K562 (cell line): ENCODE measurements at regions not wholly inside any gene's neighbourhood (a gene's known extent, or its start where the extent isn't known, plus 50 kb on each side); places are given as distances from the start of the nearest gene placed in this dataset.

Experiments
- ATAC-seq: fragments of 200-7000 bp; cut with Tn5 transposase; 3 replicates; pipeline ENCODE4 v1.9.1; 2020; ENCODE audit warnings: moderate library complexity
- BruUV-seq: library from RNA; stranded (reverse); fragments of 400-500 nt; replicated peaks from 2 replicates; lab custom pipeline; 2021; lab: Mats Ljungman, UMichigan
- CTCF ChIA-PET: fragments of 300-600 bp; formaldehyde crosslinking; extraction: SDS; loops from one replicate; lab custom pipeline; 2021; ENCODE audit warnings: low intra/inter-chr PET ratio; lab: Yijun Ruan, JAX
- POLR2A ChIA-PET: fragments of 300-600, 350-650 bp; sonication (Branson Sonifier 250); formaldehyde crosslinking; extraction: SDS; loops from one replicate; lab custom pipeline; 2021; ENCODE audit warnings: antibody characterized with exemption, inconsistent platforms; lab: Yijun Ruan, JAX
- DNase-seq, 4 experiments: peaks; one replicate each; pipeline versions ENCODE4 v3.0.0 to v3.0.0-alpha.2; 2011 to 2018; ENCODE audit warnings: low spot score in 3 of 4, mixed read lengths in 3 of 4; ENCODE audit errors: extremely low read depth in 1 of 4
- FAIRE-seq: peaks from 2 replicates; lab custom pipeline; 2011; peaks lifted over from hg19 to GRCh38; lab: Jason Lieb, UNC
- H2AFZ ChIP-seq: 2 replicates; pipeline ENCODE4 v1.6.0; 2011; ENCODE audit warnings: low read depth, low read length, control low read depth, inconsistent platforms
- H3K27ac ChIP-seq: fragments of 200-600 bp; 3 replicates; pipeline ENCODE4 v1.8.0; 2011; ENCODE audit warnings: low read depth, mild to moderate bottlenecking, control low read depth, inconsistent platforms, low read length, moderate library complexity, mixed read lengths; ENCODE audit errors: extremely low read depth
- H3K27me3 ChIP-seq, 2 experiments: fragments of 300-600 bp in 1 of 2; 2 replicates in 1 of 2; 3 replicates in 1 of 2; pipeline versions ENCODE4 v1.6.0 to v1.8.0; 2011; ENCODE audit warnings: inconsistent platforms in 2 of 2, low read length in 2 of 2, mild to moderate bottlenecking in 1 of 2, mixed read lengths in 1 of 2, moderate library complexity in 1 of 2; ENCODE audit not compliant: control insufficient read depth in 2 of 2, insufficient read depth in 2 of 2
- H3K36me3 ChIP-seq: fragments of 300-600 bp; 3 replicates; pipeline ENCODE4 v1.8.0; 2011; ENCODE audit warnings: mild to moderate bottlenecking, low read length, inconsistent platforms; ENCODE audit not compliant: control insufficient read depth, insufficient read depth
- H3K4me1 ChIP-seq, 2 experiments: fragments of 200-600 bp in 1 of 2; replicated peaks in 1 of 2; 2 replicates in 1 of 2; 3 replicates in 1 of 2; pipeline versions ENCODE4 v1.5.1 to v1.8.0; 2011; ENCODE audit warnings: inconsistent platforms in 2 of 2, low read length in 2 of 2, mild to moderate bottlenecking in 1 of 2, mixed read lengths in 1 of 2, moderate library complexity in 1 of 2; ENCODE audit not compliant: control insufficient read depth in 2 of 2, insufficient read depth in 2 of 2
- H3K4me2 ChIP-seq: 2 replicates; pipeline ENCODE4 v1.6.1; 2011; ENCODE audit warnings: low read length, control low read depth, inconsistent platforms, mixed read lengths; ENCODE audit not compliant: insufficient read depth
- H3K4me3 ChIP-seq: fragments of 200-600 bp; sonication (generic), shearing (Covaris generic); 2 replicates; pipeline ENCODE4 v1.5.1; 2016; ENCODE audit warnings: control low read depth, inconsistent platforms
- H3K79me2 ChIP-seq: fragments of 200-600 bp; 3 replicates; pipeline ENCODE4 v1.8.0; 2011; ENCODE audit warnings: low read length, inconsistent platforms; ENCODE audit not compliant: control insufficient read depth, insufficient read depth
- H3K9ac ChIP-seq, 2 experiments: 2 replicates each; pipeline versions ENCODE4 v1.6.0 to v1.6.1; 2011; ENCODE audit warnings: low read depth in 2 of 2, low read length in 2 of 2, control low read depth in 1 of 2, inconsistent platforms in 1 of 2, mild to moderate bottlenecking in 1 of 2, mixed read lengths in 1 of 2; ENCODE audit not compliant: insufficient read depth in 1 of 2
- H3K9me1 ChIP-seq: one replicate; pipeline ENCODE4 v1.6.0; 2011; ENCODE audit warnings: inconsistent platforms, mild to moderate bottlenecking, low read length, moderate library complexity; ENCODE audit not compliant: control insufficient read depth, insufficient read depth
- H3K9me3 ChIP-seq: replicated peaks from 2 replicates; pipeline ENCODE4 v1.5.1; 2011; ENCODE audit warnings: low read depth, low read length, inconsistent platforms; ENCODE audit not compliant: control insufficient read depth, insufficient read depth
- H4K20me1 ChIP-seq: replicated peaks from 2 replicates; pipeline ENCODE4 v1.6.1; 2011; ENCODE audit warnings: low read length, inconsistent platforms, mixed read lengths; ENCODE audit not compliant: control insufficient read depth, insufficient read depth
- ARID1B ChIP-seq: fragments of 450-650 bp; IDR thresholded peaks from 2 replicates; pipeline ENCODE4 v1.6.1; 2016; ENCODE audit warnings: antibody characterized with exemption, mild to moderate bottlenecking, inconsistent platforms
- CBFA2T3 ChIP-seq: fragments of 450-650 bp; IDR thresholded peaks from 2 replicates; pipeline ENCODE4 v1.6.1; 2017
- CXXC5 ChIP-seq: fragments of 250-450 bp; sonication (Bioruptor Pico); IDR thresholded peaks from 2 replicates; pipeline ENCODE4 v1.8.0; 2022; ENCODE audit warnings: inconsistent platforms, mild to moderate bottlenecking, moderate library complexity
- FOS ChIP-seq: IDR thresholded peaks from 3 replicates; pipeline ENCODE4 v1.6.1; 2011; ENCODE audit not compliant: insufficient read length; ENCODE audit errors: extremely low read depth
- MAX ChIP-seq: sonication (generic); formaldehyde crosslinking; IDR thresholded peaks from 2 replicates; pipeline ENCODE4 v1.9.0; 2022; ENCODE audit warnings: mild to moderate bottlenecking, missing genetic modification reagents
- NCOR1 ChIP-seq: fragments of 450-650 bp; IDR thresholded peaks from 2 replicates; pipeline ENCODE4 v1.6.1; 2016; ENCODE audit warnings: mild to moderate bottlenecking, moderate library complexity
- NRF1 ChIP-seq, 2 experiments: fragments of 450-650 bp; IDR thresholded peaks in 1 of 2; conservative IDR thresholded peaks in 1 of 2; 2 replicates each; pipeline ENCODE4 v1.6.1; 2014; ENCODE audit warnings: mild to moderate bottlenecking in 2 of 2
- SMARCA4 ChIP-seq: fragments of 450-650 bp; IDR thresholded peaks from 2 replicates; pipeline ENCODE4 v1.6.1; 2016
- SOX6 ChIP-seq: fragments of 450-650 bp; IDR thresholded peaks from 2 replicates; pipeline ENCODE4 v1.6.1; 2014; ENCODE audit warnings: mild to moderate bottlenecking
- TCF3 ChIP-seq: sonication (generic); formaldehyde crosslinking; IDR thresholded peaks from 2 replicates; pipeline ENCODE4 v1.4.0; 2020; ENCODE audit warnings: mild to moderate bottlenecking, missing genetic modification reagents
- TEAD4 ChIP-seq, 2 experiments: sonication (generic) in 1 of 2; formaldehyde crosslinking in 1 of 2; IDR thresholded peaks; 2 replicates each; pipeline versions ENCODE4 v1.6.1 to v1.8.0; 2012 to 2022; ENCODE audit warnings: borderline replicate concordance in 1 of 2, inconsistent platforms in 1 of 2, low read length in 1 of 2, mild to moderate bottlenecking in 1 of 2, missing genetic modification reagents in 1 of 2
- TFAM ChIP-seq: fragments of 250-450 bp; sonication (Bioruptor Pico); conservative IDR thresholded peaks from 2 replicates; pipeline ENCODE4 v1.5.0; 2021; ENCODE audit warnings: mild to moderate bottlenecking, moderate library complexity
- VEZF1 ChIP-seq: fragments of 200-800 bp; sonication (Bioruptor generic); IDR thresholded peaks from 2 replicates; pipeline ENCODE4 v1.6.1; 2017; ENCODE audit warnings: missing genetic modification characterization, missing compliant biosample characterization
- ZKSCAN3 ChIP-seq: fragments of 250-450 bp; sonication (Bioruptor Pico); IDR thresholded peaks from 2 replicates; pipeline ENCODE4 v1.4.0; 2020
- ZNF197 ChIP-seq: fragments of 200-800 bp; sonication (Bioruptor generic); IDR thresholded peaks from 2 replicates; pipeline ENCODE4 v1.6.1; 2016; ENCODE audit warnings: low read depth, missing genetic modification characterization, missing compliant biosample characterization
- ZNF408 ChIP-seq: fragments of 250-450 bp; sonication (Bioruptor Pico); IDR thresholded peaks from 2 replicates; pipeline ENCODE4 v1.4.0; 2020; ENCODE audit warnings: low read depth, mild to moderate bottlenecking, moderate library complexity
- ZNF766 ChIP-seq: fragments of 200-800 bp; sonication (Bioruptor generic); conservative IDR thresholded peaks from 2 replicates; pipeline ENCODE4 v1.6.1; 2016; ENCODE audit warnings: missing genetic modification characterization, missing compliant biosample characterization
- WGBS: fragments of 100-300 bp; shearing (Covaris generic); methylation state at CpG from one replicate; pipeline ENCODE4 v1.1.6; 2016; ENCODE audit warnings: low coverage, mixed read lengths; ENCODE audit not compliant: insufficient coverage; ENCODE audit errors: missing lambda C conversion rate; 5-methylcytosine and 5-hydroxymethylcytosine counted together
- in situ Hi-C: fragments of 300-500 bp; cut with MboI; formaldehyde crosslinking; loops from 4 replicates; pipeline ENCODE4 v1.15.0; 2018; ENCODE audit warnings: inconsistent platforms, mixed read lengths
- intact Hi-C: fragments of 100-400 bp; cut with micrococcal nuclease; formaldehyde crosslinking; loops from 2 replicates; pipeline ENCODE4 v1.14.2; 2022
- TF ChIP-seq, protein P1 (sequence below): fragments of 450-650 bp; IDR thresholded peaks from 2 replicates; pipeline ENCODE4 v1.6.1; 2018; ENCODE audit warnings: mild to moderate bottlenecking, low read depth; ENCODE audit not compliant: partially characterized antibody

- TF ChIP-seq, protein P1, sequence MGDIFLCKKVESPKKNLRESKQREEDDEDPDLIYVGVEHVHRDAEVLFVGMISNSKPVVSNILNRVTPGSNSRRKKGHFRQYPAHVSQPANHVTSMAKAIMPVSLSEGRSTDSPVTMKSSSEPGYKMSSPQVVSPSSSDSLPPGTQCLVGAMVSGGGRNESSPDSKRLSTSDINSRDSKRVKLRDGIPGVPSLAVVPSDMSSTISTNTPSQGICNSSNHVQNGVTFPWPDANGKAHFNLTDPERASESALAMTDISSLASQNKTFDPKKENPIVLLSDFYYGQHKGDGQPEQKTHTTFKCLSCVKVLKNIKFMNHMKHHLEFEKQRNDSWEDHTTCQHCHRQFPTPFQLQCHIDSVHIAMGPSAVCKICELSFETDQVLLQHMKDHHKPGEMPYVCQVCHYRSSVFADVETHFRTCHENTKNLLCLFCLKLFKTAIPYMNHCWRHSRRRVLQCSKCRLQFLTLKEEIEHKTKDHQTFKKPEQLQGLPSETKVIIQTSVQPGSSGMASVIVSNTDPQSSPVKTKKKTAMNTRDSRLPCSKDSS = no peak
- no peak for TF ChIP-seq TFAM (CRISPR knock-in tag)
Observed at GRCh38 chr9:68627594-68627993, 77.4 kb upstream of the PIP5K1B start (continued).

- H3K9ac ChIP-seq = no peak overlapping the region
- no peaks in the 10 kb centered on the region for H3K79me2 ChIP-seq
- no peak overlapping the region for H2AFZ ChIP-seq
- TF ChIP-seq NCOR1 (peak; percentile 31; the same call in 1 of the 2 replicates), ZNF766 (CRISPR knock-in tag) (peak; percentile 33; the same call in 1 of the 2 replicates), FOS (no peak), TCF3 (CRISPR knock-in tag) (peak; percentile 78), CBFA2T3 (peak; percentile 46), VEZF1 (no peak), CXXC5 (CRISPR knock-in tag) (no peak), SOX6 (peak; percentile 18; the same call in 1 of the 2 replicates), TEAD4 (IDR thresholded peaks at IDR 0.05; ENCODE audit: low read length) (peak; percentile 70), TEAD4 (CRISPR knock-in tag; IDR thresholded peaks at IDR 0.05; ENCODE audit: borderline replicate concordance) (no peak), ZNF408 (CRISPR knock-in tag) (no peak), NRF1 (conservative IDR thresholded peaks at IDR 0.05 in 1 of 2, IDR thresholded peaks at IDR 0.05 in 1 of 2) (0 out of 4 replicates have a peak, but pooled peaks of 1 of the 2 experiments have one; percentile 21), MAX (0 out of 2 replicates have a peak, but pooled peaks have one; percentile 20), SMARCA4 (no peak), ZKSCAN3 (CRISPR knock-in tag) (no peak), ZNF197 (no peak), ARID1B (peak; percentile 53)
- FAIRE-seq (peak; percentile 74), ATAC-seq (peak; percentile 59), DNase-seq (peak in 2 of 4 experiments; percentile 42 to 59)
- no peak overlapping the region for H3K27ac ChIP-seq
- no TSS peak for BruUV-seq
- no peak overlapping the region for H3K4me3 ChIP-seq
- no peaks in the 10 kb centered on the region for H4K20me1 ChIP-seq
- intact Hi-C loops (no loop called here), in situ Hi-C loops (no loop called here)
- peaks cover 0 to 15% of the 10 kb centered on the region in 2 experiments; a peak in 3 of 5 replicates for H3K4me1 ChIP-seq
- ChIA-PET POLR2A (no interaction called here), CTCF (no interaction called here)
- H3K9me1 ChIP-seq = no peaks in the 10 kb centered on the region
- H3K9me3 ChIP-seq = no peaks in the 10 kb centered on the region
- H3K36me3 ChIP-seq = no peaks in the 10 kb centered on the region
- no peaks in the 10 kb centered on the region for H3K27me3 ChIP-seq
- H3K4me2 ChIP-seq = no peak overlapping the region
- WGBS = 0% methylated on average over 2 of the region's 2 CpGs
Observed at GRCh38 chr9:68629042-68629441, 76.0 kb upstream of the PIP5K1B start.
